Gastrocnemius medialis (tissue), 4 donors: ENCODE measurements at regions not wholly inside any gene's neighbourhood (a gene's known extent, or its start where the extent isn't known, plus 50 kb on each side); places are given as distances from the start of the nearest gene placed in this dataset.

ENCODE experiments used
- ATAC-seq, 2 donors: fragments of 150-250 bp; one replicate each; pipeline ENCODE4 v1.9.1; 2016
- DNase-seq, 2 donors: peaks; one replicate each; pipeline ENCODE4 v3.0.0-alpha.2; 2019
- H3K27ac ChIP-seq, 4 donors: fragments of 200-600 bp; sonication (generic); 1 replicate in 1 of 4; 2 replicates in 3 of 4; pipeline ENCODE4 v1.5.1; 2016 to 2018; ENCODE audit warnings: mild to moderate bottlenecking in 2 of 4, moderate library complexity in 1 of 4
- H3K27me3 ChIP-seq, 3 donors: fragments of 200-600 bp; sonication (generic) in 2 of 3; 1 replicate in 1 of 3; 2 replicates in 2 of 3; pipeline versions ENCODE4 v1.5.1 to v1.6.0; 2016 to 2019; ENCODE audit warnings: mild to moderate bottlenecking in 1 of 3, moderate library complexity in 1 of 3
- H3K36me3 ChIP-seq, 2 donors: fragments of 200-600 bp; sonication (generic) in 1 of 2; one replicate each; pipeline ENCODE4 v1.5.1; 2017 to 2018
- H3K4me1 ChIP-seq, 2 donors: fragments of 200-600 bp; sonication (generic) in 1 of 2; one replicate each; pipeline ENCODE4 v1.5.1; 2016 to 2017; ENCODE audit warnings: mild to moderate bottlenecking in 2 of 2
- H3K4me3 ChIP-seq, 4 donors: fragments of 200-600 bp; sonication (generic) in 3 of 4; 1 replicate in 1 of 4; 2 replicates in 3 of 4; pipeline ENCODE4 v1.5.1; 2016 to 2019; ENCODE audit warnings: mild to moderate bottlenecking in 2 of 4
- H3K9me3 ChIP-seq, 3 donors: fragments of 200-600 bp; sonication (generic) in 2 of 3; 1 replicate in 1 of 3; 2 replicates in 2 of 3; pipeline ENCODE4 v1.5.1; 2016 to 2019
- POLR2A ChIP-seq, 2 donors: fragments of 450-650 bp; IDR thresholded peaks; one replicate each; pipeline ENCODE4 v1.6.1; 2017; ENCODE audit warnings: antibody characterized with exemption in 2 of 2, mild to moderate bottlenecking in 2 of 2, moderate library complexity in 2 of 2
- in situ Hi-C, 4 donors: fragments of 200-750 bp; cut with MboI; loops; one replicate each; pipeline versions ENCODE4 v1.15.0 to v1.8.0; 2017; ENCODE audit warnings: low sequenced_read_pairs in 4 of 4
- intact Hi-C: fragments of 100-400 bp; cut with DNase I; formaldehyde crosslinking; loops from one replicate; pipeline ENCODE4 v1.15.1; 2023; ENCODE audit warnings: low total_unique reads
- TF ChIP-seq, protein P1 (sequence below), 5 experiments: fragments of 450-650 bp in 3 of 5; fragments of 200-600 bp in 2 of 5; sonication (generic) in 2 of 5; IDR thresholded peaks in 4 of 5; conservative IDR thresholded peaks in 1 of 5; 1 replicate in 4 of 5; 2 replicates in 1 of 5; pipeline ENCODE4 v1.5.1; 2016 to 2019; ENCODE audit warnings: antibody characterized with exemption in 5 of 5, mild to moderate bottlenecking in 3 of 5, moderate library complexity in 3 of 5

DNA sequence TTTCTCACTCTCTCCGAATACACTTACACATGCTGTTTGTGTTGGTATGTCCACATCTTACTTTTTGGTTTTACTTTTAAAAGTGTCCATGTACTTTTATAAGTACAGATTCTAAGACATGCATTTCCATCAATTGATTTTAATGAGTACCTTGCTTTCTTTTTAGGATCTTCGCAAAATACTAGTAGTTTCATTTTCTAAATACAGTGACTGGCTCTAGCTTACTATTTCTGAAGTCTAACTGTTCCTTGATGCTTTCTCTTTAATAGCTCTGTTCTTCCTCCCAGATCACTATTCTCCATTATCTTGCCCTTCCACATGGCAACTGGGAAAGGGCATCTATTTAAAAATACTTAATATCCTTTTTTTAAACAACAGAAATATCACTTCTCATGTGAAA is 164.1 kb downstream of the KITLG start:
- ATAC-seq (no peak), DNase-seq (no peak)
- Histone ChIP-seq H3K27me3 (no peaks in the 10 kb centered on the region), H3K27ac (no peak overlapping the region), H3K4me1 (no peaks in the 10 kb centered on the region), H3K4me3 (peak overlapping the region in 1 of 4 donors; percentile 2), H3K9me3 (no peaks in the 10 kb centered on the region), H3K36me3 (no peaks in the 10 kb centered on the region)
- TF ChIP-seq, protein P1, sequence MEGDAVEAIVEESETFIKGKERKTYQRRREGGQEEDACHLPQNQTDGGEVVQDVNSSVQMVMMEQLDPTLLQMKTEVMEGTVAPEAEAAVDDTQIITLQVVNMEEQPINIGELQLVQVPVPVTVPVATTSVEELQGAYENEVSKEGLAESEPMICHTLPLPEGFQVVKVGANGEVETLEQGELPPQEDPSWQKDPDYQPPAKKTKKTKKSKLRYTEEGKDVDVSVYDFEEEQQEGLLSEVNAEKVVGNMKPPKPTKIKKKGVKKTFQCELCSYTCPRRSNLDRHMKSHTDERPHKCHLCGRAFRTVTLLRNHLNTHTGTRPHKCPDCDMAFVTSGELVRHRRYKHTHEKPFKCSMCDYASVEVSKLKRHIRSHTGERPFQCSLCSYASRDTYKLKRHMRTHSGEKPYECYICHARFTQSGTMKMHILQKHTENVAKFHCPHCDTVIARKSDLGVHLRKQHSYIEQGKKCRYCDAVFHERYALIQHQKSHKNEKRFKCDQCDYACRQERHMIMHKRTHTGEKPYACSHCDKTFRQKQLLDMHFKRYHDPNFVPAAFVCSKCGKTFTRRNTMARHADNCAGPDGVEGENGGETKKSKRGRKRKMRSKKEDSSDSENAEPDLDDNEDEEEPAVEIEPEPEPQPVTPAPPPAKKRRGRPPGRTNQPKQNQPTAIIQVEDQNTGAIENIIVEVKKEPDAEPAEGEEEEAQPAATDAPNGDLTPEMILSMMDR (IDR thresholded peaks at IDR 0.05 in 4 of 5, conservative IDR thresholded peaks at IDR 0.05 in 1 of 5), result no peak
- no peak for TF ChIP-seq POLR2A (IDR thresholded peaks at IDR 0.05)
- in situ Hi-C loops (no loop called here), intact Hi-C loops (no loop called here)

DNA sequence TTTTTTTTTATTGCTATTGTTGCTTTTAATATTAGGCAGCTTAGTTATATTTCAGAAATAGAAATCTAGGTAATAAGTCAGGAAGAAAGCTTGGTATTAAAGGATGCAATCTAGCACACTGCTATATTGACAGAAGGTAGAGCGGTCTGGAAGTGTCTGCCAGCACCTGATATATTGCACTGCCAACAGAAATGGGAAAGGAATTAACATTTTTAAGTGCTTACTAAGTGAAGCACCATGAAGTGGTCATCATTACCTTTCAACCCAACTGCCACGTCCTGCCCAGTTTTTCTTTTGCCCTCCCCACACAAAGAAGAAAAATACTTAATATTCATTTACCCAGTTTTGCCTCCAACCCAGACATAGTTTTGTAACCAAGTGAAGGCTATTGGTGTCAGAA is 163.5 kb downstream of the KITLG start:
- H3K27me3 ChIP-seq, result no peaks in the 10 kb centered on the region
- DNase-seq (no peak), ATAC-seq (no peak)
- in situ Hi-C loops (no loop called here), intact Hi-C loops (no loop called here)
- H3K27ac ChIP-seq, result no peak overlapping the region
- TF ChIP-seq, protein P1 (IDR thresholded peaks at IDR 0.05 in 4 of 5, conservative IDR thresholded peaks at IDR 0.05 in 1 of 5), result no peak
- no peak for TF ChIP-seq POLR2A (IDR thresholded peaks at IDR 0.05)
- H3K9me3 ChIP-seq, result no peaks in the 10 kb centered on the region
- H3K36me3 ChIP-seq, result no peaks in the 10 kb centered on the region
- no peak overlapping the region for H3K4me3 ChIP-seq
- H3K4me1 ChIP-seq, result no peaks in the 10 kb centered on the region

DNA sequence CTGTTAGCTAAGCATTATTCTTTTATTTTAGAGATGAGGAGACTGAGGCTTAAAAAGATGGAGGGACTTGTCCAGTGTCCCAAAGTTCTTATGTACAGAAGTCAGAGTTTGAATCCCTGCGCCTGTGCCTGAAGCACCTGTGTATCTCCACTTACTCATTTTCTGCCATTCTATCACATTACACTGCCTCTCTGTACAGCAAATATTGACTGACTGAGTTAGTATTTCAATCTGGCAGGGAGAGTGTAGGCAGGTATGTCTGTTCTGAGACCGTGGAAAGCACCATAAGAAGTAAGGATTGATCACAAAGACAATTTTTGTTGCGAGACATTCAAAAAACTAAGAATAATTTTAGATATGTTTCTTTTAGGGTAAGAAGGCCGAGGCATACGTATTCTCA is 162.7 kb downstream of the KITLG start:
- no peak overlapping the region for H3K27ac ChIP-seq
- intact Hi-C loops, result no loop called here
- in situ Hi-C loops, result no loop called here
- H3K27me3 ChIP-seq, result no peaks in the 10 kb centered on the region
- H3K36me3 ChIP-seq, result no peaks in the 10 kb centered on the region
- ATAC-seq, result no peak
- H3K4me1 ChIP-seq, result no peaks in the 10 kb centered on the region
- DNase-seq, result no peak
- TF ChIP-seq, protein P1 (IDR thresholded peaks at IDR 0.05 in 4 of 5, conservative IDR thresholded peaks at IDR 0.05 in 1 of 5), result no peak
- TF ChIP-seq POLR2A (IDR thresholded peaks at IDR 0.05), result no peak
- no peak overlapping the region for H3K4me3 ChIP-seq
- no peaks in the 10 kb centered on the region for H3K9me3 ChIP-seq

DNA sequence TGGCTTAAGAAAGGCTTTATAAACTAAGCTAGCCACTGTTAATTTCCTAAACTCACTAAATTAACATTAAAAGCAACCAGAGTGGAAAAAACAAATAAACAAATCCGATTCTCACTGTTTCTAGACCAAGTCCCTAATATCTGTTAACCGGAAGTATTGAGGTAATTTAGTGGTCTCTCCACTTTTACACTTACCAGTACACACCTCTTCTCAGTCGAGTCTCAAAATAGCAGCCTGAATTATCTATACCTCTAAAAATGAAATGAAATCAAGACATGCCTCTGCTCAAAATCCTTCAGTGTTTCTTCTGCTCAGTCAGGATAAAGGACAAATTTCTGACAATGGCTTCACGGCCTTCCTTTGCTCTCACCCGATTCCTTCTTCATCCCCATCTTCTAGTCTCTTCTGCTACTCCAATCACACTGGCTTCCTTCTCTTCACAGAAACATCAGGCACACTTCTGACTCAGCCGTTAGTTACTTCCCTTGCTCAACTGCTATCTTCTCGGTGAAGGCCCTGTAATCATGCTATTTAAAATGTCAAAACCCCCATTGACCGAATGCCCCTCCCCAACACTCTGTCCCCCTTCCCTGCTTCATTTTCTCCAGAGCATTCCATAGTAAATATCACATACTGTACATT is 161.3 kb downstream of the KITLG start:
- in situ Hi-C loops (no loop called here), intact Hi-C loops (no loop called here)
- H3K9me3 ChIP-seq, result no peaks in the 10 kb centered on the region
- DNase-seq (no peak), ATAC-seq (no peak)
- no peaks in the 10 kb centered on the region for H3K4me1 ChIP-seq
- no peak for TF ChIP-seq POLR2A (IDR thresholded peaks at IDR 0.05)
- TF ChIP-seq, protein P1 (IDR thresholded peaks at IDR 0.05 in 4 of 5, conservative IDR thresholded peaks at IDR 0.05 in 1 of 5), result no peak
- H3K27me3 ChIP-seq, result no peaks in the 10 kb centered on the region
- H3K27ac ChIP-seq, result no peak overlapping the region
- H3K36me3 ChIP-seq, result no peaks in the 10 kb centered on the region
- H3K4me3 ChIP-seq, result no peak overlapping the region

DNA sequence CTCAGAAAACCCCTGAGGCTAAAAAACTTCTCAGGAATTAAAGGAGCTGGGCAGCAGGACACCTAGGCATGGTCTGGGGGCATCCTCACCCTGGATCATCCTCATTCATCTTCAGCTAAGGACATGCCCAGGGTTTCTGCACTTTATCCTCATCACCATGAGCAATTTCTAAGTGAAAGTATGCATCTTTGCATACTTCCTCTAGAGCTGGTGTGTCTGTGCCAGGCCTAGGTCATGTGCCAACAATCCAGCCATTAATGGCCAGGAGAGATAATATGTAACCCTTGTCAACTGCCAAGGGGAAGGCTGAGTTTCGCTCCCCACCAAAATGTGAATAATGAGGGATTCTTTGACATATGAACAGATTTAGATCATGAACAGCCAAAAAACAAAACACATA is 160.5 kb downstream of the KITLG start:
- no peak overlapping the region for H3K4me3 ChIP-seq
- H3K9me3 ChIP-seq, result no peaks in the 10 kb centered on the region
- ATAC-seq, result no peak
- intact Hi-C loops, result no loop called here
- DNase-seq, result no peak
- TF ChIP-seq, protein P1 (IDR thresholded peaks at IDR 0.05 in 4 of 5, conservative IDR thresholded peaks at IDR 0.05 in 1 of 5), result no peak
- TF ChIP-seq POLR2A (IDR thresholded peaks at IDR 0.05), result no peak
- in situ Hi-C loops, result no loop called here
- no peak overlapping the region for H3K27ac ChIP-seq
- no peaks in the 10 kb centered on the region for H3K4me1 ChIP-seq
- H3K36me3 ChIP-seq, result no peaks in the 10 kb centered on the region
- no peaks in the 10 kb centered on the region for H3K27me3 ChIP-seq
